ENCODE measurements at regions not wholly inside any gene's neighbourhood (a gene's known extent, or its start where the extent isn't known, plus 50 kb on each side); places are given as distances from the start of the nearest gene placed in this dataset.

GRCh38 chr20:62527781-62528180, 52.0 kb upstream of the GATA5 start:
- Histone ChIP-seq H3K4me2 (ENCODE audit: low read length) (no peak overlapping the region), H3K9me2 (replicated peaks; ENCODE audit: control insufficient read depth, low read length) (no peaks in the 10 kb centered on the region), H3K36me3 (ENCODE audit: control insufficient read depth, low read length) (no peaks in the 10 kb centered on the region), H4K20me1 (ENCODE audit: control insufficient read depth, insufficient read depth, low read depth, low read length) (no peaks in the 10 kb centered on the region), H3K9me3 (ENCODE audit: control insufficient read depth, insufficient read depth, low read length) (no peaks in the 10 kb centered on the region), H3K4me3 (ENCODE audit: low read length) (no peak overlapping the region), H3F3A (ENCODE audit: control insufficient read depth, insufficient read depth) (no peaks in the 10 kb centered on the region), H3K4me1 (ENCODE audit: control insufficient read depth, low read length) (no peaks in the 10 kb centered on the region), H3K79me2 (ENCODE audit: control insufficient read depth, low read length) (no peaks in the 10 kb centered on the region), H3K27me3 (ENCODE audit: control insufficient read depth, low read length) (0 out of 2 replicates have a peak, but pooled peaks cover 4% of the 10 kb centered on the region), H3K27ac (ENCODE audit: low read depth, low read length) (no peak overlapping the region)
- TF ChIP-seq EZH2phosphoT487 (IDR thresholded peaks at IDR 0.05; ENCODE audit: borderline replicate concordance, low read length) (no peak), CTCF (IDR thresholded peaks at IDR 0.05; ENCODE audit: low read depth, low read length, poor library complexity, severe bottlenecking) (no peak)

DNA sequence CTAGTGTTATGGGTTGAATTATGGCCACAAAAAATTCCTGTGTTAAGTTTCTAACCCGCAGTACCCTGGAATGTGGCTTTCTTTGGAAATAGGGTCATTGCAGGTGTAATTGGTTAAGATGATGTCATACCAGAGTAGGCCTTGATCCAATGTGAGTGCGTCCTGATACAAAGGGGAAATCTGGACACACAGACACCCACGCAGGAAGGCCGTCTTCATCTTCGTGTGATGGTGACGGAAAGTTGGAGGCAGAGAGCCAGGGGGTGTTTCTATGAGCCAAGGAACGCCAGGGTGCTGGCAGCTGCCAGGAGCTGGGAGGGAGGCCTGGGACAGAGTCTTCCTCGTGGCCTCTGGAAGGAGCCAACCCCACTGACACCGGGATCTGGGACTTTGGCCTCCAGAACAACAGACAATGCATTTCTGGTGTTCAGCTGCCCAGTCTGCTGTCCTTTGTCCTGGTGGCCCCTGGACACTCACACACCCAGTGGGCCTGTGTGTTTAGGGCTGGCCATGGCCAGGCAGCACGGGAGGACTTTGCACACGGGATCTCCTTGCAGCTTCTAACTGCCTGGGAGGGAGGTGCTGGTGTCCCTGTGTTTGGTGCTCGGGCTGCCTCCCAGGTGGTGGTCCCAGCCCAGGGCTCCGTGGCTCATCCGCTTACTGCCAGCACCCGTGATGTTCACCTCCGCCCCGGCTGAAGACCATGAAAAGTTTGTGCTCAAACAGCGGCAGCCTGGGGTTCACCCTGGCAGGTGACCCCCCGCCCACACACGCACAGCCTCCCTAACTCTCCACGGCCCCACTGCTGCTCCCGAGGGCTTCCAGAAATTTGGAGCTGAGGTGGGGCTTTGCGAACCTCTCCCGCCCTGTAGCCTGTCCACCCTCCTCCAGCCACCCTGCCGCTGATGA, 53.4 kb upstream of the GATA5 start:
- H3K4me2 ChIP-seq (ENCODE audit: low read length) = no peak overlapping the region
- no peak overlapping the region for H3K27ac ChIP-seq (ENCODE audit: low read depth, low read length)
- no peaks in the 10 kb centered on the region for H3K9me2 ChIP-seq (replicated peaks; ENCODE audit: control insufficient read depth, low read length)
- TF ChIP-seq EZH2phosphoT487 (IDR thresholded peaks at IDR 0.05; ENCODE audit: borderline replicate concordance, low read length) = no peak
- no peak for TF ChIP-seq CTCF (IDR thresholded peaks at IDR 0.05; ENCODE audit: low read depth, low read length, poor library complexity, severe bottlenecking)
- H3K9me3 ChIP-seq (ENCODE audit: control insufficient read depth, insufficient read depth, low read length) = no peaks in the 10 kb centered on the region
- H3K27me3 ChIP-seq (ENCODE audit: control insufficient read depth, low read length) = no peaks in the 10 kb centered on the region
- H3K4me3 ChIP-seq (ENCODE audit: low read length) = no peak overlapping the region
- H3F3A ChIP-seq (ENCODE audit: control insufficient read depth, insufficient read depth) = no peaks in the 10 kb centered on the region
- no peaks in the 10 kb centered on the region for H3K36me3 ChIP-seq (ENCODE audit: control insufficient read depth, low read length)
- H3K79me2 ChIP-seq (ENCODE audit: control insufficient read depth, low read length) = no peaks in the 10 kb centered on the region
- H3K4me1 ChIP-seq (ENCODE audit: control insufficient read depth, low read length) = no peaks in the 10 kb centered on the region
- H4K20me1 ChIP-seq (ENCODE audit: control insufficient read depth, insufficient read depth, low read depth, low read length) = no peaks in the 10 kb centered on the region

GRCh38 chr20:62529896-62530642, 54.3 kb upstream of the GATA5 start:
- Histone ChIP-seq H3K4me1 (ENCODE audit: control insufficient read depth, low read length) (no peaks in the 10 kb centered on the region), H4K20me1 (ENCODE audit: control insufficient read depth, insufficient read depth, low read depth, low read length) (no peaks in the 10 kb centered on the region), H3K4me2 (ENCODE audit: low read length) (no peak overlapping the region), H3K27ac (ENCODE audit: low read depth, low read length) (no peak overlapping the region), H3F3A (ENCODE audit: control insufficient read depth, insufficient read depth) (no peaks in the 10 kb centered on the region), H3K27me3 (ENCODE audit: control insufficient read depth, low read length) (no peaks in the 10 kb centered on the region), H3K79me2 (ENCODE audit: control insufficient read depth, low read length) (no peaks in the 10 kb centered on the region), H3K4me3 (ENCODE audit: low read length) (no peak overlapping the region), H3K9me3 (ENCODE audit: control insufficient read depth, insufficient read depth, low read length) (no peaks in the 10 kb centered on the region), H3K36me3 (ENCODE audit: control insufficient read depth, low read length) (no peaks in the 10 kb centered on the region), H3K9me2 (replicated peaks; ENCODE audit: control insufficient read depth, low read length) (no peaks in the 10 kb centered on the region)
- TF ChIP-seq EZH2phosphoT487 (IDR thresholded peaks at IDR 0.05; ENCODE audit: borderline replicate concordance, low read length) = no peak
- no peak for TF ChIP-seq CTCF (IDR thresholded peaks at IDR 0.05; ENCODE audit: low read depth, low read length, poor library complexity, severe bottlenecking)
